Suprapubic skin (tissue), 4 donors: ENCODE measurements at regions not wholly inside any gene's neighbourhood (a gene's known extent, or its start where the extent isn't known, plus 50 kb on each side); places are given as distances from the start of the nearest gene placed in this dataset.

ENCODE experiments used
- DNase-seq, 2 donors: peaks; one replicate each; pipeline ENCODE4 v3.0.0-alpha.2; 2019; ENCODE audit warnings: low spot score in 2 of 2
- H3K27ac ChIP-seq: fragments of 200-600 bp; sonication (generic); one replicate; pipeline ENCODE4 v1.5.1; 2019
- H3K27me3 ChIP-seq: fragments of 200-600 bp; sonication (generic); one replicate; pipeline ENCODE4 v1.5.1; 2019
- H3K36me3 ChIP-seq: fragments of 200-600 bp; sonication (generic); one replicate; pipeline ENCODE4 v1.5.1; 2019
- H3K4me1 ChIP-seq: fragments of 200-600 bp; sonication (generic); one replicate; pipeline ENCODE4 v1.5.1; 2019
- H3K4me3 ChIP-seq: fragments of 200-600 bp; sonication (generic); one replicate; pipeline ENCODE4 v1.5.1; 2019; ENCODE audit warnings: mild to moderate bottlenecking
- H3K9me3 ChIP-seq: fragments of 200-600 bp; sonication (generic); one replicate; pipeline ENCODE4 v1.5.1; 2019
- CTCF ChIP-seq, 2 donors: fragments of 200-600 bp in 1 of 2; fragments of 450-650 bp in 1 of 2; sonication (generic) in 1 of 2; IDR thresholded peaks; one replicate each; pipeline ENCODE4 v1.5.1; 2016 to 2019; ENCODE audit warnings: antibody characterized with exemption in 2 of 2, mild to moderate bottlenecking in 1 of 2, moderate library complexity in 1 of 2
- EP300 ChIP-seq: sonication (generic); formaldehyde crosslinking; IDR thresholded peaks from one replicate; pipeline ENCODE4 v1.6.1; 2017; ENCODE audit warnings: antibody characterized with exemption
- POLR2A ChIP-seq, 2 donors: fragments of 450-650 bp; IDR thresholded peaks; one replicate each; pipeline ENCODE4 v1.6.1; 2017; ENCODE audit warnings: antibody characterized with exemption in 2 of 2, mild to moderate bottlenecking in 2 of 2, moderate library complexity in 2 of 2
- POLR2AphosphoS5 ChIP-seq, 3 donors: sonication (generic); formaldehyde crosslinking; IDR thresholded peaks; one replicate each; pipeline ENCODE4 v1.6.1; 2017; ENCODE audit warnings: antibody characterized with exemption in 3 of 3
- WGBS: methylation state at CpG from one replicate; pipeline ENCODE4 v1.1.5; 2018; 5-methylcytosine and 5-hydroxymethylcytosine counted together

- no peak for DNase-seq
- TF ChIP-seq POLR2A (IDR thresholded peaks at IDR 0.05) (no peak), EP300 (no peak), CTCF (IDR thresholded peaks at IDR 0.05) (no peak), POLR2AphosphoS5 (IDR thresholded peaks at IDR 0.05) (no peak)
- no peak overlapping the region for H3K4me3 ChIP-seq
- no peaks in the 10 kb centered on the region for H3K27me3 ChIP-seq
- H3K4me1 ChIP-seq: peaks cover 11% of the 10 kb centered on the region
- no peaks in the 10 kb centered on the region for H3K36me3 ChIP-seq
- 22% methylated on average over 6 of the region's 6 CpGs for WGBS
- H3K9me3 ChIP-seq: no peaks in the 10 kb centered on the region
- H3K27ac ChIP-seq: no peak overlapping the region
These were observed 143.5 kb upstream of the UNC5B start for GRCh38 chr10:71068861-71069271.

GRCh38 chr10:71069909-71070666, 142.3 kb upstream of the UNC5B start:
- WGBS: 84% methylated on average over 24 of the region's 24 CpGs
- H3K36me3 ChIP-seq: no peaks in the 10 kb centered on the region
- H3K27me3 ChIP-seq: no peaks in the 10 kb centered on the region
- TF ChIP-seq POLR2AphosphoS5 (IDR thresholded peaks at IDR 0.05) (no peak), CTCF (IDR thresholded peaks at IDR 0.05) (no peak), EP300 (no peak), POLR2A (IDR thresholded peaks at IDR 0.05) (no peak)
- DNase-seq: no peak
- no peak overlapping the region for H3K4me3 ChIP-seq
- H3K27ac ChIP-seq: no peak overlapping the region
- H3K9me3 ChIP-seq: no peaks in the 10 kb centered on the region
- H3K4me1 ChIP-seq: peaks cover 17% of the 10 kb centered on the region

GRCh38 chr10:71070741-71071140, 141.6 kb upstream of the UNC5B start:
- peaks cover 20% of the 10 kb centered on the region for H3K4me1 ChIP-seq
- WGBS: 96% methylated on average over 2 of the region's 2 CpGs
- H3K27me3 ChIP-seq: no peaks in the 10 kb centered on the region
- no peaks in the 10 kb centered on the region for H3K9me3 ChIP-seq
- H3K36me3 ChIP-seq: no peaks in the 10 kb centered on the region
- no peak for DNase-seq
- TF ChIP-seq CTCF (IDR thresholded peaks at IDR 0.05) (no peak), POLR2AphosphoS5 (IDR thresholded peaks at IDR 0.05) (no peak), POLR2A (IDR thresholded peaks at IDR 0.05) (no peak), EP300 (no peak)
- H3K27ac ChIP-seq: no peak overlapping the region
- H3K4me3 ChIP-seq: no peak overlapping the region

GRCh38 chr10:71072131-71072822, 140.1 kb upstream of the UNC5B start:
- Histone ChIP-seq H3K9me3 (no peaks in the 10 kb centered on the region), H3K4me3 (no peak overlapping the region), H3K36me3 (no peaks in the 10 kb centered on the region), H3K27me3 (no peaks in the 10 kb centered on the region), H3K4me1 (peaks cover 24% of the 10 kb centered on the region), H3K27ac (no peak overlapping the region)
- TF ChIP-seq EP300 (no peak), POLR2A (IDR thresholded peaks at IDR 0.05) (no peak), CTCF (IDR thresholded peaks at IDR 0.05) (no peak), POLR2AphosphoS5 (IDR thresholded peaks at IDR 0.05) (no peak)
- 86% methylated on average over 11 of the region's 11 CpGs for WGBS
- DNase-seq: no peak

- 60% methylated on average over 1 of the region's 5 CpGs for WGBS
- peaks cover 24% of the 10 kb centered on the region for H3K4me1 ChIP-seq
These were observed 139.6 kb upstream of the UNC5B start for GRCh38 chr10:71072823-71073210.

More at GRCh38 chr10:71072823-71073210, 139.6 kb upstream of the UNC5B start:
- H3K27ac ChIP-seq: no peak overlapping the region
- no peak for DNase-seq
- no peak overlapping the region for H3K4me3 ChIP-seq
- H3K36me3 ChIP-seq: no peaks in the 10 kb centered on the region
- no peaks in the 10 kb centered on the region for H3K9me3 ChIP-seq
- TF ChIP-seq CTCF (IDR thresholded peaks at IDR 0.05) (no peak), POLR2A (IDR thresholded peaks at IDR 0.05) (no peak)
- no peaks in the 10 kb centered on the region for H3K27me3 ChIP-seq
